Colonic mucosa (tissue), 4 donors: ENCODE measurements at regions not wholly inside any gene's neighbourhood (a gene's known extent, or its start where the extent isn't known, plus 50 kb on each side); places are given as distances from the start of the nearest gene placed in this dataset.

ENCODE experiments used
- DNase-seq: peaks from one replicate; pipeline ENCODE4 v3.0.0-alpha.2; 2020
- H3K27ac ChIP-seq: fragments of 200-600 bp; one replicate; pipeline ENCODE4 v1.8.0; 2021
- H3K27me3 ChIP-seq: fragments of 200-600 bp; one replicate; pipeline ENCODE4 v1.8.0; 2021
- H3K36me3 ChIP-seq: fragments of 200-600 bp; one replicate; pipeline ENCODE4 v1.8.0; 2021
- H3K4me1 ChIP-seq: fragments of 200-600 bp; one replicate; pipeline ENCODE4 v1.8.0; 2021; ENCODE audit warnings: mild to moderate bottlenecking
- H3K4me3 ChIP-seq: fragments of 200-600 bp; one replicate; pipeline ENCODE4 v1.8.0; 2021
- H3K9ac ChIP-seq, 2 donors: one replicate each; pipeline ENCODE4 v1.7.0; 2013; ENCODE audit warnings: control low read depth in 2 of 2, low read depth in 2 of 2, low read length in 2 of 2
- H3K9me3 ChIP-seq: fragments of 200-600 bp; one replicate; pipeline ENCODE4 v1.8.0; 2021
- intact Hi-C: fragments of 100-400 bp; cut with DNase I; formaldehyde crosslinking; loops from one replicate; pipeline ENCODE4 v1.14.1; 2022
- TF ChIP-seq, protein P1 (sequence below): fragments of 200-600 bp; IDR thresholded peaks from one replicate; pipeline ENCODE4 v1.8.0; 2022; ENCODE audit warnings: antibody characterized with exemption, mild to moderate bottlenecking
- donor health status: healthy.
- donor health status: DM: no; HTN: no; CAD: no.
- donor health status: DM: no; HTN: no; CAD: no.

- Histone ChIP-seq H3K9ac (no peak overlapping the region), H3K36me3 (no peaks in the 10 kb centered on the region), H3K27me3 (no peaks in the 10 kb centered on the region), H3K4me1 (no peaks in the 10 kb centered on the region), H3K4me3 (no peak overlapping the region), H3K27ac (no peak overlapping the region), H3K9me3 (no peaks in the 10 kb centered on the region)
- DNase-seq: no peak
- intact Hi-C loops: no loop called here
- TF ChIP-seq, protein P1, sequence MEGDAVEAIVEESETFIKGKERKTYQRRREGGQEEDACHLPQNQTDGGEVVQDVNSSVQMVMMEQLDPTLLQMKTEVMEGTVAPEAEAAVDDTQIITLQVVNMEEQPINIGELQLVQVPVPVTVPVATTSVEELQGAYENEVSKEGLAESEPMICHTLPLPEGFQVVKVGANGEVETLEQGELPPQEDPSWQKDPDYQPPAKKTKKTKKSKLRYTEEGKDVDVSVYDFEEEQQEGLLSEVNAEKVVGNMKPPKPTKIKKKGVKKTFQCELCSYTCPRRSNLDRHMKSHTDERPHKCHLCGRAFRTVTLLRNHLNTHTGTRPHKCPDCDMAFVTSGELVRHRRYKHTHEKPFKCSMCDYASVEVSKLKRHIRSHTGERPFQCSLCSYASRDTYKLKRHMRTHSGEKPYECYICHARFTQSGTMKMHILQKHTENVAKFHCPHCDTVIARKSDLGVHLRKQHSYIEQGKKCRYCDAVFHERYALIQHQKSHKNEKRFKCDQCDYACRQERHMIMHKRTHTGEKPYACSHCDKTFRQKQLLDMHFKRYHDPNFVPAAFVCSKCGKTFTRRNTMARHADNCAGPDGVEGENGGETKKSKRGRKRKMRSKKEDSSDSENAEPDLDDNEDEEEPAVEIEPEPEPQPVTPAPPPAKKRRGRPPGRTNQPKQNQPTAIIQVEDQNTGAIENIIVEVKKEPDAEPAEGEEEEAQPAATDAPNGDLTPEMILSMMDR: no peak
These were observed 545.5 kb upstream of the HTR2C start for GRCh38 chrX:114038358-114038757.

GRCh38 chrX:114037515-114037914 lies 546.4 kb upstream of the HTR2C start:
- no peaks in the 10 kb centered on the region for H3K27me3 ChIP-seq
- TF ChIP-seq, protein P1: no peak
- H3K4me1 ChIP-seq: no peaks in the 10 kb centered on the region
- H3K27ac ChIP-seq: no peak overlapping the region
- H3K4me3 ChIP-seq: no peak overlapping the region
- H3K9ac ChIP-seq: no peak overlapping the region
- no peak for DNase-seq
- no peaks in the 10 kb centered on the region for H3K36me3 ChIP-seq
- intact Hi-C loops: no loop called here
- H3K9me3 ChIP-seq: no peaks in the 10 kb centered on the region

DNA sequence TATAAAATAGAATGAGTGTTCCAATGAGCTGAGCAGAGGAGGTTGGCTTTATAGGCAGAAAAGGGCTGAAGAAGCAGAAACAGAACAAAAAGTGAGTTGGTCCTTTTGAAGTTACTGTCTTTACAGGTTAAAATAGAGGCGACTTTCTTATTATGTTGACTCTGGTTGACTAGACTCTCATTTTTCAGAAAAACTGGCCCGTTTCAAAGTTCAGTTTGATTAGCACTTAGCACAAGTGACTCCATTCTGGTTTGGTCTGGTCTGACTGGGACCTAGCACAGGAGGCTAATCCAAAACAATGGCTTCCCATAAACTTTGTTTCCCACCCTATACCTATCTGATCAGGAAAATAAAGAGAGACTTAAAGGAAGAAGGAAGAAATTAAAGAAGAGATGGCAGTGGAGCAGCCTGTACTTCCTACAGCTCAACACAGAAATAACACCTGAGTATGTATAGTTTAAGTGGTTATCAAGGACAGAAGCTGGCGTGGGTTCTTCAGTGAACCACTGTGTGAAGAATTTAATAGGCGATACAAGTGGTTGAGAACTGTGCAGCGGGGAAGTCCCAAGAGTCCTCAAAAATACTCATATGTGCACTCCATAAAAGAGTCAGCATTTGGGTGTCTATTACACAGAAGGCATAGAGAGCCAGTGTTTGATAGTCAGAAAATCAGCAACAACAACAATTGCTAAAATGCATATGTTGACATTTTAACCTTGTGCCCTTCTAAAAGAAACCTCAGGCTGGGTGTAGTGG lies 554.8 kb upstream of the HTR2C start:
- no peaks in the 10 kb centered on the region for H3K4me1 ChIP-seq
- intact Hi-C loops: no loop called here

GRCh38 chrX:114017086-114017485 lies 566.8 kb upstream of the HTR2C start:
- Histone ChIP-seq H3K9ac (no peak overlapping the region), H3K9me3 (no peaks in the 10 kb centered on the region), H3K36me3 (no peaks in the 10 kb centered on the region), H3K27me3 (no peaks in the 10 kb centered on the region), H3K4me3 (no peak overlapping the region), H3K4me1 (no peaks in the 10 kb centered on the region), H3K27ac (no peak overlapping the region)
- intact Hi-C loops: no loop called here
- DNase-seq: no peak
- TF ChIP-seq, protein P1: no peak

More for the DNA sequence above, 554.8 kb upstream of the HTR2C start:
- Histone ChIP-seq H3K9me3 (no peaks in the 10 kb centered on the region), H3K27me3 (no peaks in the 10 kb centered on the region), H3K36me3 (no peaks in the 10 kb centered on the region), H3K4me3 (no peak overlapping the region), H3K9ac (no peak overlapping the region), H3K27ac (no peak overlapping the region)
- no peak for DNase-seq
- TF ChIP-seq, protein P1: no peak

DNA sequence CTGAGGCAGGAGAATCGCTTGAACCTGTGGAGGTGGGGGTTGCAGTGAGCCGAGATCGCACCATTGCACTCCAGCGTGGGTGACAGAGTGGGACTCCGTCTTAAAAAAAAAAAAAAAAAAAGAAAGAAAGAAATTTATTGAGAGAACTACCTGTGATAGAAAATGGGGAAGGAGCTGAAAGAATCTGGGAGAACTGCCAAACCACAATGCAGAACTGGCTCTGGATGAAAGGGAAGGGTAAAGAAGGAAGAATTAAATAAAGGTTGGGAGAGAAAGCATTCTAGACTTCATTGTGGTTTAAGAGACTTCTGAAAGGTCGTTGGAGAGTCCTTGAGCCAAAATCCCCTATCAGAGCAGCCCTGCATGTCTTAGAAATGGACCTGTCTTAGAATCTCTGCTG lies 567.9 kb upstream of the HTR2C start:
- Histone ChIP-seq H3K27ac (no peak overlapping the region), H3K36me3 (no peaks in the 10 kb centered on the region), H3K9ac (no peak overlapping the region), H3K4me3 (no peak overlapping the region), H3K27me3 (no peaks in the 10 kb centered on the region), H3K4me1 (no peaks in the 10 kb centered on the region), H3K9me3 (no peaks in the 10 kb centered on the region)
- intact Hi-C loops: no loop called here
- TF ChIP-seq, protein P1: no peak
- DNase-seq: no peak
